A673 (cell line): ENCODE measurements at regions not wholly inside any gene's neighbourhood (a gene's known extent, or its start where the extent isn't known, plus 50 kb on each side); places are given as distances from the start of the nearest gene placed in this dataset.

Experiments used
- BruUV-seq: library from RNA; stranded (reverse); fragments of 400-500 nt; replicated peaks from 2 replicates; lab custom pipeline; 2021; lab: Mats Ljungman, UMichigan
- CTCF ChIA-PET: fragments of 300-600 bp; sonication (Branson Sonifier 250); formaldehyde crosslinking; loops from one replicate; lab custom pipeline; 2022; ENCODE audit warnings: antibody characterized with exemption; lab: Charles Lee
- POLR2A ChIA-PET: fragments of 300-600 bp; sonication (Branson Sonifier 250); formaldehyde crosslinking; loops from one replicate; lab custom pipeline; 2022; ENCODE audit warnings: antibody characterized with exemption; ENCODE audit not compliant: low non-redundant PET; lab: Charles Lee
- DNase-seq: peaks from one replicate; pipeline ENCODE4 v3.0.0-alpha.2; 2015; ENCODE audit warnings: low spot score
- H3K27ac ChIP-seq: fragments of 200-600 bp; sonication (generic); 2 replicates; pipeline ENCODE4 v1.5.1; 2016; ENCODE audit warnings: mixed run types, low read depth, mild to moderate bottlenecking, mixed read lengths, antibody characterized with exemption, low read length; ENCODE audit not compliant: poor library complexity, severe bottlenecking
- H3K27me3 ChIP-seq: fragments of 200-600 bp; sonication (generic); replicated peaks from 2 replicates; pipeline ENCODE4 v1.6.1; 2017; ENCODE audit warnings: mixed run types, low read depth, mild to moderate bottlenecking, mixed read lengths, antibody characterized with exemption, low read length; ENCODE audit not compliant: insufficient read depth, poor library complexity
- H3K36me3 ChIP-seq: fragments of 200-600 bp; sonication (generic); 2 replicates; pipeline ENCODE4 v1.6.1; 2016; ENCODE audit warnings: mixed run types, mild to moderate bottlenecking, mixed read lengths, antibody characterized with exemption, low read length; ENCODE audit not compliant: insufficient read depth, poor library complexity, severe bottlenecking
- H3K4me1 ChIP-seq: fragments of 200-600 bp; sonication (generic); 2 replicates; pipeline ENCODE4 v1.6.1; 2017; ENCODE audit warnings: mixed run types, mild to moderate bottlenecking, mixed read lengths, antibody characterized with exemption, low read length; ENCODE audit not compliant: insufficient read depth, poor library complexity, severe bottlenecking
- H3K4me3 ChIP-seq: fragments of 200-600 bp; sonication (generic); 2 replicates; pipeline ENCODE4 v1.5.1; 2016; ENCODE audit warnings: low read depth, mixed run types, mild to moderate bottlenecking, mixed read lengths, low read length; ENCODE audit not compliant: poor library complexity, severe bottlenecking
- H3K9me3 ChIP-seq: fragments of 200-600 bp; sonication (generic); 2 replicates; pipeline ENCODE4 v1.6.1; 2016; ENCODE audit warnings: mixed run types, low read depth, mild to moderate bottlenecking, mixed read lengths, antibody characterized with exemption, low read length; ENCODE audit not compliant: poor library complexity, severe bottlenecking
- EZH2 ChIP-seq: fragments of 200-600 bp; sonication (generic); IDR thresholded peaks from 2 replicates; pipeline ENCODE4 v1.6.1; 2017; ENCODE audit warnings: borderline replicate concordance, low read depth, mild to moderate bottlenecking, mixed read lengths, antibody characterized with exemption, low read length; ENCODE audit not compliant: poor library complexity, severe bottlenecking
- intact Hi-C: fragments of 100-400 bp; cut with micrococcal nuclease; formaldehyde crosslinking; loops from one replicate; pipeline ENCODE4 v1.10.0; 2022; ENCODE audit not compliant: unreplicated experiment
- TF ChIP-seq, protein P1 (sequence below): fragments of 300-800, 200-600 bp; sonication (generic); conservative IDR thresholded peaks from 2 replicates; pipeline ENCODE4 v1.5.1; 2017; ENCODE audit warnings: low read depth, mild to moderate bottlenecking, antibody characterized with exemption, low read length, moderate library complexity, mixed read lengths

DNA sequence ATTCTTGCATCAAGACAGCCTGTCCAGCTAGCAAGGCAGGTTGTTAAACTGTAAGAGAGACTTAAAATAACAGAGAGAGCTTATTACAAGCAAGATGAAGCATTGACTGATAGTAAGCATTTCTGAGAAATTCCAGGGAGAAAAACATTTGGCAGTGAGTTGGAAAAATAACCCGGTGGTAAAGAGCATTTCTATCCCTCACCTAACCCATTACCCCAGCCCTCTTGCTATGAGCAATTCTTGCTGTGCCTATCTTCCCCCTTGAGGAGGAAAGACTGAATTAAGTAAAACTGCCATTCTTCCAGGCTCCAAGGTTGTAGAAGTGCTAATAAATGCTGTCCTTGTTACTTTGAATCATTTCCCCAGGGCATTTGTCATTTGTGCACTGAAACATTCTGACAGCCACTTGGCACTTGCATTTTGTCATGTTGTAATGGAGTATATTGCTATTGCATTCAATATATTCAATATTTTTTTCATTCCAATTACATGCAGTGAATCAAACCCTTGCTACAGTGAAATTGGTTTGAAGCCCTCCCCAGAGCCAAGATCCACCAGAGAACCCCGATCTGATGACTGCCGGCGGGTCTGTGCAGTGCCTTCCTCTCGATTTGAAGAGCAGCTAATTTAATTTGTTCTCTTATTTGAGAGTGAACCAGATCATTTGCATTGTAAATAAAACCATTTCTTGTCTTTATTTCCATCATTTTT lies 291.1 kb downstream of the HIVEP2 start:
- DNase-seq = peak; percentile 4
- H3K36me3 ChIP-seq = no peaks in the 10 kb centered on the region
- CTCF ChIA-PET = no interaction called here
- intact Hi-C loops = no loop called here
- no peaks in the 10 kb centered on the region for H3K4me1 ChIP-seq
- H3K9me3 ChIP-seq = no peaks in the 10 kb centered on the region
- no peak overlapping the region for H3K4me3 ChIP-seq
- BruUV-seq = no TSS peak
- POLR2A ChIA-PET = no interaction called here
- no peaks in the 10 kb centered on the region for H3K27me3 ChIP-seq
- no peak for TF ChIP-seq EZH2
- TF ChIP-seq, protein P1, sequence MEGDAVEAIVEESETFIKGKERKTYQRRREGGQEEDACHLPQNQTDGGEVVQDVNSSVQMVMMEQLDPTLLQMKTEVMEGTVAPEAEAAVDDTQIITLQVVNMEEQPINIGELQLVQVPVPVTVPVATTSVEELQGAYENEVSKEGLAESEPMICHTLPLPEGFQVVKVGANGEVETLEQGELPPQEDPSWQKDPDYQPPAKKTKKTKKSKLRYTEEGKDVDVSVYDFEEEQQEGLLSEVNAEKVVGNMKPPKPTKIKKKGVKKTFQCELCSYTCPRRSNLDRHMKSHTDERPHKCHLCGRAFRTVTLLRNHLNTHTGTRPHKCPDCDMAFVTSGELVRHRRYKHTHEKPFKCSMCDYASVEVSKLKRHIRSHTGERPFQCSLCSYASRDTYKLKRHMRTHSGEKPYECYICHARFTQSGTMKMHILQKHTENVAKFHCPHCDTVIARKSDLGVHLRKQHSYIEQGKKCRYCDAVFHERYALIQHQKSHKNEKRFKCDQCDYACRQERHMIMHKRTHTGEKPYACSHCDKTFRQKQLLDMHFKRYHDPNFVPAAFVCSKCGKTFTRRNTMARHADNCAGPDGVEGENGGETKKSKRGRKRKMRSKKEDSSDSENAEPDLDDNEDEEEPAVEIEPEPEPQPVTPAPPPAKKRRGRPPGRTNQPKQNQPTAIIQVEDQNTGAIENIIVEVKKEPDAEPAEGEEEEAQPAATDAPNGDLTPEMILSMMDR = no peak
- H3K27ac ChIP-seq = no peak overlapping the region

GRCh38 chr6:142659661-142660060 lies 285.3 kb downstream of the HIVEP2 start:
- H3K27me3 ChIP-seq = no peaks in the 10 kb centered on the region
- no peak for DNase-seq
- H3K4me3 ChIP-seq = no peak overlapping the region
- no peaks in the 10 kb centered on the region for H3K36me3 ChIP-seq
- no TSS peak for BruUV-seq
- no peaks in the 10 kb centered on the region for H3K4me1 ChIP-seq
- TF ChIP-seq, protein P1 = no peak
- no peak for TF ChIP-seq EZH2
- H3K9me3 ChIP-seq = no peaks in the 10 kb centered on the region
- POLR2A ChIA-PET = no interaction called here
- H3K27ac ChIP-seq = no peak overlapping the region
- CTCF ChIA-PET = no interaction called here
- intact Hi-C loops = no loop called here

DNA sequence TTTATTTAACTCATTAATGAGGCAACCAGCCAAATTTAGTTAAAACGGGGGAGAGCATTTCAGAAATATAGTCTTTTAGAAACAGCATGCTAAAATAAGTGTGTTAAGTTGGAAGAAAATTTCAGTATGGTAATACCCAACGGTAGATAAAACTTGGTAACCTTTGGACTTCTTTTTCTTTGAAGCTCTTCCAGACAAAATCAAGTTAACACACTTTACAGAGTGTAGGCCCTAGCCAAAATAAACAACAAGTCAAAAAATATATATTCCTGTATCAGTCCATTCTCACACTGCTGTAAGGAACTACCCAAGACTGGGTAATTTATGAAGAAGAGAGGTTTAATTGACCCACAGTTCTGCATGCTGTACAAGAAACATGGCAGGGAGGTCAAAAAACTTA lies 279.6 kb downstream of the HIVEP2 start:
- H3K27me3 ChIP-seq = no peaks in the 10 kb centered on the region
- TF ChIP-seq EZH2 = no peak
- intact Hi-C loops = no loop called here
- ChIA-PET POLR2A (no interaction called here), CTCF (no interaction called here)
- H3K27ac ChIP-seq = no peak overlapping the region
- no peak overlapping the region for H3K4me3 ChIP-seq
- no peaks in the 10 kb centered on the region for H3K36me3 ChIP-seq
- no peaks in the 10 kb centered on the region for H3K9me3 ChIP-seq
- BruUV-seq = no TSS peak
- no peak for DNase-seq
- no peaks in the 10 kb centered on the region for H3K4me1 ChIP-seq
